Peyer's patch (tissue), 4 donors: ENCODE measurements at regions not wholly inside any gene's neighbourhood (a gene's known extent, or its start where the extent isn't known, plus 50 kb on each side); places are given as distances from the start of the nearest gene placed in this dataset.

ENCODE experiments used
- POLR2A ChIP-seq, 2 donors: fragments of 450-650 bp; IDR thresholded peaks; one replicate each; pipeline ENCODE4 v1.5.1; 2017; ENCODE audit warnings: antibody characterized with exemption in 2 of 2, mild to moderate bottlenecking in 2 of 2, moderate library complexity in 2 of 2
- TF ChIP-seq, protein P1 (sequence below), 6 experiments: fragments of 450-650 bp in 4 of 6; fragments of 200-600 bp in 2 of 6; sonication (generic) in 1 of 6; IDR thresholded peaks; one replicate each; pipeline ENCODE4 v1.5.1; 2017 to 2019; ENCODE audit warnings: antibody characterized with exemption in 6 of 6, mild to moderate bottlenecking in 3 of 6, moderate library complexity in 1 of 6

DNA sequence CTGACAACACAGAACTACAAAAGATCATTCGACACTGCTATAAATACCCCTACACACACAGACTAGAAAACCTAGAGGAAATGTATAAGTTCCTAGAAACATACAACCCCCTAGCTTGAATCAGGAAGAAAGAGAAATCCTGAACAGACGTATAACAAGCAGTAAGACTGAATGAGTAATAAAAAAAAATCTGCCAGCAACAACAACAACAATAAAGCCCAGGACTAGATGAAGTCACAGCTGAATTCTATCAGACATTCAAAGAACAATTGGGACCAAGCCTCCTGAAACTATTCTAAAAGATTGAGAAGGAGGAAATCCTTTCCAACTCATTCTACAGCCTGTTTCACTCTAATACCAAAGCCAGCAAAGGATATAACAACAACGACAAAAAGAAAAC is 68.2 kb upstream of the SLIT3 start:
- TF ChIP-seq, protein P1, sequence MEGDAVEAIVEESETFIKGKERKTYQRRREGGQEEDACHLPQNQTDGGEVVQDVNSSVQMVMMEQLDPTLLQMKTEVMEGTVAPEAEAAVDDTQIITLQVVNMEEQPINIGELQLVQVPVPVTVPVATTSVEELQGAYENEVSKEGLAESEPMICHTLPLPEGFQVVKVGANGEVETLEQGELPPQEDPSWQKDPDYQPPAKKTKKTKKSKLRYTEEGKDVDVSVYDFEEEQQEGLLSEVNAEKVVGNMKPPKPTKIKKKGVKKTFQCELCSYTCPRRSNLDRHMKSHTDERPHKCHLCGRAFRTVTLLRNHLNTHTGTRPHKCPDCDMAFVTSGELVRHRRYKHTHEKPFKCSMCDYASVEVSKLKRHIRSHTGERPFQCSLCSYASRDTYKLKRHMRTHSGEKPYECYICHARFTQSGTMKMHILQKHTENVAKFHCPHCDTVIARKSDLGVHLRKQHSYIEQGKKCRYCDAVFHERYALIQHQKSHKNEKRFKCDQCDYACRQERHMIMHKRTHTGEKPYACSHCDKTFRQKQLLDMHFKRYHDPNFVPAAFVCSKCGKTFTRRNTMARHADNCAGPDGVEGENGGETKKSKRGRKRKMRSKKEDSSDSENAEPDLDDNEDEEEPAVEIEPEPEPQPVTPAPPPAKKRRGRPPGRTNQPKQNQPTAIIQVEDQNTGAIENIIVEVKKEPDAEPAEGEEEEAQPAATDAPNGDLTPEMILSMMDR (IDR thresholded peaks at IDR 0.05) = no peak
- TF ChIP-seq POLR2A (IDR thresholded peaks at IDR 0.05) = no peak
